HG02610 (cell line): ENCODE measurements at regions not wholly inside any gene's neighbourhood (a gene's known extent, or its start where the extent isn't known, plus 50 kb on each side); places are given as distances from the start of the nearest gene placed in this dataset.

Experiments used
- ATAC-seq: cut with Tn5 transposase; IDR thresholded peaks from one replicate; pipeline ENCODE4 v1.9.1; 2021; ENCODE audit warnings: mild to moderate bottlenecking, moderate library complexity; ENCODE audit not compliant: unreplicated experiment

- ATAC-seq, result no peak
Measured at GRCh38 chr14:36083317-36083716, 93.2 kb downstream of the PTCSC3 start.

- ATAC-seq, result no peak
Measured at GRCh38 chr14:36078080-36078479, 98.4 kb downstream of the PTCSC3 start.

GRCh38 chr14:36076197-36076596, 100.3 kb downstream of the PTCSC3 start:
- no peak for ATAC-seq

- ATAC-seq, result no peak
Measured at GRCh38 chr14:36075203-36075602, 101.3 kb downstream of the PTCSC3 start.

GRCh38 chr14:36070720-36071043, 105.8 kb downstream of the PTCSC3 start:
- no peak for ATAC-seq

GRCh38 chr14:36070031-36070719, 106.3 kb downstream of the PTCSC3 start:
- peak; percentile 72 for ATAC-seq

GRCh38 chr14:36069535-36069900, 107.0 kb downstream of the PTCSC3 start:
- no peak for ATAC-seq

GRCh38 chr14:36068777-36069534, 107.6 kb downstream of the PTCSC3 start:
- no peak for ATAC-seq

GRCh38 chr14:36067428-36068187, 108.9 kb downstream of the PTCSC3 start:
- no peak for ATAC-seq

GRCh38 chr14:36066636-36067035, 109.9 kb downstream of the PTCSC3 start:
- no peak for ATAC-seq

- ATAC-seq, result no peak
Measured at GRCh38 chr14:36065831-36066230, 110.7 kb downstream of the PTCSC3 start.

GRCh38 chr14:36059531-36059930, 117.0 kb downstream of the PTCSC3 start:
- ATAC-seq, result no peak

- ATAC-seq, result no peak
Measured at GRCh38 chr14:36057452-36058116, 118.9 kb downstream of the PTCSC3 start.

GRCh38 chr14:36056845-36057244, 119.7 kb downstream of the PTCSC3 start:
- ATAC-seq, result no peak

GRCh38 chr14:36055681-36056225, 120.8 kb downstream of the PTCSC3 start:
- no peak for ATAC-seq

- ATAC-seq, result no peak
Measured at GRCh38 chr14:36055052-36055378, 121.5 kb downstream of the PTCSC3 start.

- no peak for ATAC-seq
Measured at GRCh38 chr14:36054353-36055051, 122.0 kb downstream of the PTCSC3 start.

- no peak for ATAC-seq
Measured at GRCh38 chr14:36052681-36053080, 123.8 kb downstream of the PTCSC3 start.

GRCh38 chr14:36052063-36052462, 124.5 kb downstream of the PTCSC3 start:
- no peak for ATAC-seq

- ATAC-seq, result no peak
Measured at GRCh38 chr14:36048667-36049066, 127.9 kb downstream of the PTCSC3 start.

GRCh38 chr14:36047912-36048311, 128.6 kb downstream of the PTCSC3 start:
- ATAC-seq, result no peak
